Keratinocyte (primary cell): ENCODE measurements at regions not wholly inside any gene's neighbourhood (a gene's known extent, or its start where the extent isn't known, plus 50 kb on each side); places are given as distances from the start of the nearest gene placed in this dataset.

Source experiments
- EZH2 ChIP-seq: IDR thresholded peaks from one replicate; pipeline ENCODE4 v1.6.1; 2012; ENCODE audit warnings: inconsistent platforms, mild to moderate bottlenecking, low read length, moderate library complexity
- TF ChIP-seq, protein P1 (sequence below), 3 experiments: IDR thresholded peaks in 1 of 3; conservative IDR thresholded peaks in 1 of 3; optimal IDR thresholded peaks in 1 of 3; 2 replicates in 2 of 3; 3 replicates in 1 of 3; pipeline versions ENCODE3 to v1.5.1; 2011; ENCODE audit warnings: low read length in 3 of 3, mild to moderate bottlenecking in 3 of 3, moderate library complexity in 2 of 3, control low read depth in 1 of 3, inconsistent platforms in 1 of 3; ENCODE audit not compliant: insufficient read depth in 2 of 3; ENCODE audit errors: extremely low read depth in 1 of 3

DNA sequence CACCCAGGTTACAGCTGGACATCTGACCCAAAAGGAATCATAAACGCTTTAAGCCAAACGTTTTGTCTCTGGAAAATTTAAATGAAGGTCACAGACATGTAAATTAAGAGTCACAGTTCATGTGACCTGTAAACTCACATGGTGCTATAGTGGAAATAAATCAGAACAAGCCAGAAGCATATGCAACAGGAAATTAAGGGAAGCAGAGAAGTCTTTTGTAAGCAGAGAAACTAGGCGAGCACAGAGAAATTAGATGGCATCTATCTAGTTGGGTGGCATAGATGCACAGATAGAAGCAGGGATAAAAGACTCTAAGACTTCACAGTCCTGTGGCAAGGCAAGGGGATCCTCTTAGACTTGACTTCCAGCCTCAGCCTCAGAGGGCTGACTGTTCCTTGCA is 264.8 kb downstream of the GASK1B start:
- TF ChIP-seq, protein P1, sequence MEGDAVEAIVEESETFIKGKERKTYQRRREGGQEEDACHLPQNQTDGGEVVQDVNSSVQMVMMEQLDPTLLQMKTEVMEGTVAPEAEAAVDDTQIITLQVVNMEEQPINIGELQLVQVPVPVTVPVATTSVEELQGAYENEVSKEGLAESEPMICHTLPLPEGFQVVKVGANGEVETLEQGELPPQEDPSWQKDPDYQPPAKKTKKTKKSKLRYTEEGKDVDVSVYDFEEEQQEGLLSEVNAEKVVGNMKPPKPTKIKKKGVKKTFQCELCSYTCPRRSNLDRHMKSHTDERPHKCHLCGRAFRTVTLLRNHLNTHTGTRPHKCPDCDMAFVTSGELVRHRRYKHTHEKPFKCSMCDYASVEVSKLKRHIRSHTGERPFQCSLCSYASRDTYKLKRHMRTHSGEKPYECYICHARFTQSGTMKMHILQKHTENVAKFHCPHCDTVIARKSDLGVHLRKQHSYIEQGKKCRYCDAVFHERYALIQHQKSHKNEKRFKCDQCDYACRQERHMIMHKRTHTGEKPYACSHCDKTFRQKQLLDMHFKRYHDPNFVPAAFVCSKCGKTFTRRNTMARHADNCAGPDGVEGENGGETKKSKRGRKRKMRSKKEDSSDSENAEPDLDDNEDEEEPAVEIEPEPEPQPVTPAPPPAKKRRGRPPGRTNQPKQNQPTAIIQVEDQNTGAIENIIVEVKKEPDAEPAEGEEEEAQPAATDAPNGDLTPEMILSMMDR (optimal IDR thresholded peaks at IDR 0.05 in 1 of 3, IDR thresholded peaks at IDR 0.05 in 1 of 3, conservative IDR thresholded peaks at IDR 0.05 in 1 of 3; ENCODE audit: extremely low read depth in 1 of 3, insufficient read depth in 2 of 3, low read length in 3 of 3), result no peak
- TF ChIP-seq EZH2, result no peak
